HG02970 (cell line): ENCODE measurements at regions not wholly inside any gene's neighbourhood (a gene's known extent, or its start where the extent isn't known, plus 50 kb on each side); places are given as distances from the start of the nearest gene placed in this dataset.
"Not testable (repeated sequence)": the region's sequence is repeated elsewhere in the genome, so short reads cannot be mapped to it uniquely, and the experiment has no call there.

ENCODE experiments used
- ATAC-seq: cut with Tn5 transposase; IDR thresholded peaks from one replicate; pipeline ENCODE4 v1.9.1; 2021; ENCODE audit warnings: mild to moderate bottlenecking, moderate library complexity, moderate number of reproducible peaks; ENCODE audit not compliant: unreplicated experiment, low FRiP score

GRCh38 chr9:78437296-78437695 is 140.4 kb downstream of the PSAT1 start:
- no peak for ATAC-seq

- ATAC-seq = no peak
These were observed 140.9 kb downstream of the PSAT1 start for GRCh38 chr9:78437806-78438205.

- no peak for ATAC-seq
These were observed 141.3 kb downstream of the PSAT1 start for GRCh38 chr9:78438211-78438610.

GRCh38 chr9:78438780-78439179 is 141.9 kb downstream of the PSAT1 start:
- no peak for ATAC-seq

GRCh38 chr9:78439190-78439865 is 142.4 kb downstream of the PSAT1 start:
- peak; percentile 80 for ATAC-seq

GRCh38 chr9:78439866-78440830 is 143.2 kb downstream of the PSAT1 start:
- no peak for ATAC-seq

GRCh38 chr9:78441396-78441795 is 144.5 kb downstream of the PSAT1 start:
- no peak for ATAC-seq

- no peak for ATAC-seq
These were observed 145.0 kb downstream of the PSAT1 start for GRCh38 chr9:78441822-78442431.

GRCh38 chr9:78442577-78442976 is 145.7 kb downstream of the PSAT1 start:
- ATAC-seq = not testable (repeated sequence)

GRCh38 chr9:78443946-78444345 is 147.0 kb downstream of the PSAT1 start:
- ATAC-seq = no peak

- no peak for ATAC-seq
These were observed 152.2 kb downstream of the PSAT1 start for GRCh38 chr9:78448960-78449673.

- ATAC-seq = no peak
These were observed 156.5 kb downstream of the PSAT1 start for GRCh38 chr9:78453450-78453849.

- ATAC-seq = no peak
These were observed 165.7 kb downstream of the PSAT1 start for GRCh38 chr9:78462611-78463010.

GRCh38 chr9:78463750-78464149 is 166.8 kb downstream of the PSAT1 start:
- ATAC-seq = no peak

GRCh38 chr9:78468231-78468630 is 171.3 kb downstream of the PSAT1 start:
- no peak for ATAC-seq

- ATAC-seq = no peak
These were observed 172.2 kb downstream of the PSAT1 start for GRCh38 chr9:78468974-78469576.

- no peak for ATAC-seq
These were observed 173.3 kb downstream of the PSAT1 start for GRCh38 chr9:78470216-78470615.

- ATAC-seq = no peak
These were observed 173.8 kb downstream of the PSAT1 start for GRCh38 chr9:78470741-78471140.

- ATAC-seq = no peak
These were observed 175.2 kb downstream of the PSAT1 start for GRCh38 chr9:78472111-78472510.

- ATAC-seq = no peak
These were observed 182.5 kb downstream of the PSAT1 start for GRCh38 chr9:78479441-78479840.
